ENCODE measurements at regions not wholly inside any gene's neighbourhood (a gene's known extent, or its start where the extent isn't known, plus 50 kb on each side); places are given as distances from the start of the nearest gene placed in this dataset.

DNA sequence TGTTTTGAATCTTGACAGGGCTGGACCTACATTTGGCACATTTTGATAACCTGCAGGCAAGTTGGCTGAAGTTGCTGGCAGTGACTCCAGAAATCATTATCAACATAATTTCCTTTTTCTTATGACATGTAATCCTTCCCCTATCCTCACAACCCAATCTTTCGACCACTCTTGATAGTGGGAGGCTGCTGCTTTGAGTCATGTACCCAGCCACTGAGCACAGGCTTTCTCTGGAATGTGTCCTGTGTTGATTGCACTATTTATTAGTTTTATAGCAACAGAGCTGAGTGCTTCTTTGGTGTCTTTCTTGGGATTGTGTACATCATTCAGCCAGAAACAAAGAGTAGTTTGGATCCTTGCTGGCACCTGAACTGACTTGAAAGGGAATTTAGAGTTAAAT is 183.1 kb upstream of the LEF1 start:
- TF ChIP-seq, protein P1, sequence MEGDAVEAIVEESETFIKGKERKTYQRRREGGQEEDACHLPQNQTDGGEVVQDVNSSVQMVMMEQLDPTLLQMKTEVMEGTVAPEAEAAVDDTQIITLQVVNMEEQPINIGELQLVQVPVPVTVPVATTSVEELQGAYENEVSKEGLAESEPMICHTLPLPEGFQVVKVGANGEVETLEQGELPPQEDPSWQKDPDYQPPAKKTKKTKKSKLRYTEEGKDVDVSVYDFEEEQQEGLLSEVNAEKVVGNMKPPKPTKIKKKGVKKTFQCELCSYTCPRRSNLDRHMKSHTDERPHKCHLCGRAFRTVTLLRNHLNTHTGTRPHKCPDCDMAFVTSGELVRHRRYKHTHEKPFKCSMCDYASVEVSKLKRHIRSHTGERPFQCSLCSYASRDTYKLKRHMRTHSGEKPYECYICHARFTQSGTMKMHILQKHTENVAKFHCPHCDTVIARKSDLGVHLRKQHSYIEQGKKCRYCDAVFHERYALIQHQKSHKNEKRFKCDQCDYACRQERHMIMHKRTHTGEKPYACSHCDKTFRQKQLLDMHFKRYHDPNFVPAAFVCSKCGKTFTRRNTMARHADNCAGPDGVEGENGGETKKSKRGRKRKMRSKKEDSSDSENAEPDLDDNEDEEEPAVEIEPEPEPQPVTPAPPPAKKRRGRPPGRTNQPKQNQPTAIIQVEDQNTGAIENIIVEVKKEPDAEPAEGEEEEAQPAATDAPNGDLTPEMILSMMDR (IDR thresholded peaks at IDR 0.05; ENCODE audit: low read depth, low read length) = no peak
- no peak for DNase-seq (ENCODE audit: extremely low read depth, low read depth)

DNA sequence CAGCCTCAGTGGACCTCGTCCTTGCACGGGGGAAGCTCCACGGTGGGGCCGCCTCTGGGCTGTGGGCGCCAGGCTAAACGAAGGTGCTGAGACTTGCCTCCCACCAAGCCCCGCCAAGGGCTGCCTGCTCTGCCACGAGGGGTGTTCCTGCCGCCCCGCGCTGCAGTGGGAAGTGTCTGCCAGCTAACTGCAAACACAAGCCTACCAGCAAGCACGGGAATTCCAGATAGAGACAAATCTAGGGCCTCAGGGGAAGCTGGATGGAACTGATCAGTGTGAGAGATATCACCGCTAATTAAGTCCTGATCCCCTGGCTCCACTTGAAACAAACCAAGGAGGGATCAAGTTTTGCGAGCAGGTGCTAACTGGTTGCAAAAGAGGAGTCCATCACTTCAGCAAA is 181.6 kb upstream of the LEF1 start:
- TF ChIP-seq, protein P1 (IDR thresholded peaks at IDR 0.05; ENCODE audit: low read depth, low read length) = no peak
- DNase-seq (ENCODE audit: extremely low read depth, low read depth) = no peak

DNA sequence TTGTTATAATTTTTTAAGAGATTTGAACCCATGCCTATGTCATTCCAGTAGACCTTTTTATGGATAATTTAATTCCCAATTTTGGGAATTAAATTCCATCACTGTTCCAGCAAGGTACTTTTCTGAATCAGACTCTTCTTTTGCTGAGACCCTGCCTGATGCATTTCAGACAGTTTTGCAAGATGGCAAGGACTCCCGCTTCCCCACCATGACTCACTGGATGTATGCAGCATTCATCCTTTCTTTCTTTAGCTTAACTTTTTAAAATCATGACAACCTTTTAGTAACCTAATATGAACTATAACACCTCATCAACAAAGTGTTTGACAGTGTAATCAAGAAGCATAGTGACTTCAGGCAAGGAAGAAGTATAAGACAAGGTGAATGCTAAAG is 178.1 kb upstream of the LEF1 start:
- no peak for DNase-seq (ENCODE audit: extremely low read depth, low read depth)
- TF ChIP-seq, protein P1 (IDR thresholded peaks at IDR 0.05; ENCODE audit: low read depth, low read length) = no peak

DNA sequence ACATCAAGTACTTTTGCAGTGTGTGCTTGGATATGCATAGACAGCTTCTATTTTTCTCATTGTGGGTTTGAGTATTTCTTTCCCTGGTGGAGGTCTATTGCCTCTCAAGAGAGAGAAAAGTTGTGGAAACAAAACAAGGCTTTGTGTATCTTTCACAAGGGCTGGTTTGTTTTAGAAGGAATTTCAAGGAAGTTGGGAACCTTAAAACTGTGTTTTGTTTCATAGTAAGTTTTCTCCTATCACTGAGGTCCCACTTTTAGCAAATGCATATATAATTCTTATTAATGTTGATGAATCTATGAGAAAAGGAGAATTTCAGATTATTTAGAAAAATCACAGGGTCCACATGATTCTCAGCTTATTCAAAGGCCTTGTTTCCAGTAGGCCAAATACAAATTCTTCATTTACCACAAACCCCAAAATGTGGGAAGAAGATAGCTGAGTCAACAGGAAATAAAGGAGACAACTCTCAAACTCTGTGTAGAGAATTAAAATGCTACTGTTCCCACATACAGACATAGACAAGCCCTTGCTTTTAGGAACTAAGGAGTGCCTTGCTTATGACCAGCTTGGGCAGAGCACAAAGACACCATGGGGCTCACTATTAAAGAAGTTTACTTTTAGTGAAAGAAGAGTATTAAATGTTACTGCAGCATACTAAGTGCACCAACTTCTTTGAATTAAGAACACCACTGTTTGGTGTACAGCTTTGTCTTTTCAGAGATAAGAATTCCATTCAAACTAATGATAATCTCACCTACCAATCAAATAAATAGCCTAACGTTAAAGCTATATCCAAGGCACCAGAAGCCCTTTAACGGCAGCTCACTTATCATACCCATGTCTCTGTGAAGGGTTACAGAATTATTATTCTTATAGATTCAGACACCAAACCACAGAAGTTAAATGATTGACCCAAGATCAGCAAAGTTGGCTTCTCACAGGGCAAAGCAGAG is 177.4 kb upstream of the LEF1 start:
- no peak for DNase-seq (ENCODE audit: extremely low read depth, low read depth)

DNA sequence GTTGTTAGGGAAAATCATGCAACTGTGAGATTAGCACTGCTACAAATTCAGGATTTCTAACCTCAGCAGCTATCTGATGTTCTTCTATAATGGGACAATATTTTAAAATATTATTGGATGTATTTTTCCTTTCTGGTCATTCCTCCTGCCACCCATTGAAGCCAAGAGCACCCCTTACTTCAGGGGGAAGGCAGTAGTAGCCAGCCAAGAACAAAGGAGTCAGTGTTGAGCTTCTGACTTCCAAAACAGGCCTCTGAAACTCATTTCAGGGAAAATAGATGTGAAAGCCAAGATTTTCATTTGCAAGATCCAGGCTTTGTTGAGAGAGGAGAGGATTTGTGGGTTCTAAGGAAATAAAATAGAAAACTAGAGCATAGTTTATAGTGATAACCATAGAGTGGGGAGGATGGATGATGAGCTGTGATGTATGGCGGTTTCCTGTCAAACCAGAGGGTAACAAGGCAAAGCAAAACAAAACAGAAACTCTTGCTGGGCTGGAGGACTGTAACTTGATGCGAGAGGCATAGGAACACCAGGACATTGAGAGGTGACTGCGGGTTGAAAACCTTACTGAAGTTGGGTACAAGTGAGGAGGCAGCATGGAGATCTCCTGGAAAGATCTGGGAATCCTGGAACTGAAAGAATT is 173.7 kb upstream of the LEF1 start:
- DNase-seq (ENCODE audit: extremely low read depth, low read depth) = no peak
- TF ChIP-seq, protein P1 (IDR thresholded peaks at IDR 0.05; ENCODE audit: low read depth, low read length) = no peak

More for the DNA sequence above, 177.4 kb upstream of the LEF1 start:
- TF ChIP-seq, protein P1 (IDR thresholded peaks at IDR 0.05; ENCODE audit: low read depth, low read length) = no peak

DNA sequence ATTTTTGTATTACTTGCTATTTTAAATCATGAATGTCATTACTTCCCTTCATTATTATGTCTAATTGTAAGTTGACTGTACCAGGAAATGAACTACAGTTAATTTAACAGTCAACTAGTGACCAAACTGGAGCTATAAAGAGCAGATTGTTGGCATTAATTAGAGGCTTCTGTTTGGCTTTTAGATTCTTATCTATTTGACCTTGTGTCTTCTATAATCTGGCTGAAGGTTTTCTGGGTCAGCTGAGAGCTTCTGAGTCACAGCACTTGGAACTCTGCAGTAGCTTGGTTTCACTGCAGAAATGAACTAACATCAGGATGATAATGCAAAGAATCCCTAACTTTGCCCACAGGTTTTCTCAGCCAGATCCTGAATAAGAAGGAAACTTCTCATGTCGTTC is 169.2 kb upstream of the LEF1 start:
- TF ChIP-seq, protein P1 (IDR thresholded peaks at IDR 0.05; ENCODE audit: low read depth, low read length) = no peak
- no peak for DNase-seq (ENCODE audit: extremely low read depth, low read depth)

DNA sequence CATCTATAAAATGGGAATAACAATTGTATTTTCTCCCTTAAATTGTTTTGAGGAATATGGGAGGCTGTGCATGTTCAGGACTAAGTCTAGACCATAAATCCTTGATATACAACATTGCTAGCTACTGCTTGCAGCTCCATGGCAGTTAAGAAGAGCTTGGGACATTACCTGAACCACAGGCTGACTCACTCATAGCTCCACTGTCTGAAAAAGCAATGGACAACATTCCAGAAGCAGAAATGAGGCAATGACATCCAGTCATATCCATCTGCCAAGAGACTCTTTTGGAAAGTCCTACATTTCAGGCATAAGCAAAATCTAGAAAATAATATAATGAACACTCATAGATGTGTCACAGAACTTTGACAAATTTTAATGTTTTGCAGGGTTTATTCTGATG is 167.3 kb upstream of the LEF1 start:
- no peak for DNase-seq (ENCODE audit: extremely low read depth, low read depth)
- TF ChIP-seq, protein P1 (IDR thresholded peaks at IDR 0.05; ENCODE audit: low read depth, low read length) = no peak

All from AG09319 (cell line).